ENCODE measurements at regions not wholly inside any gene's neighbourhood (a gene's known extent, or its start where the extent isn't known, plus 50 kb on each side); places are given as distances from the start of the nearest gene placed in this dataset.

DNA sequence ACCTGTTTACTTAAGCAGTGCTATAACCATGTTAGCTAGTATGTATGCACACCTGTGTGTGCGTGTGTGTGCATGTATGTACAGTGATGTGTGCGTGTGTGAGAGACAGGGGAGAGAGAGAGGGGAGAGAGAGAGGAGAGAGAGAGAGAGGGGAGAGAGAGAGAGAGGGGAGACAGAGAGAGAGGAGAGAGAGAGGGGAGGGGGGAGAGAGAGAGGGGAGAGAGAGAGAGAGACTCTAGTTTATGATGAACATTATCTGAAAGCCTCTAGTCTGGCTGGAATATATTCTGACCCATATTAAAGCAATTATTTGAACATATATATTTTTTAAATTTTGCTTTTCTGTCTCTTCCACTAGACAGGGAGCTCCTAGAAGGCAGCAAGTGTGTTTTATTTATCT lies 117.5 kb upstream of the CPEB4 start:
- TF ChIP-seq ATF3 (IDR thresholded peaks at IDR 0.05) (no peak), RAD21 (IDR thresholded peaks at IDR 0.05) (no peak), FOXA1 (IDR thresholded peaks at IDR 0.05) (no peak), HNF4G (IDR thresholded peaks at IDR 0.05) (no peak)
- TF ChIP-seq, protein P1, sequence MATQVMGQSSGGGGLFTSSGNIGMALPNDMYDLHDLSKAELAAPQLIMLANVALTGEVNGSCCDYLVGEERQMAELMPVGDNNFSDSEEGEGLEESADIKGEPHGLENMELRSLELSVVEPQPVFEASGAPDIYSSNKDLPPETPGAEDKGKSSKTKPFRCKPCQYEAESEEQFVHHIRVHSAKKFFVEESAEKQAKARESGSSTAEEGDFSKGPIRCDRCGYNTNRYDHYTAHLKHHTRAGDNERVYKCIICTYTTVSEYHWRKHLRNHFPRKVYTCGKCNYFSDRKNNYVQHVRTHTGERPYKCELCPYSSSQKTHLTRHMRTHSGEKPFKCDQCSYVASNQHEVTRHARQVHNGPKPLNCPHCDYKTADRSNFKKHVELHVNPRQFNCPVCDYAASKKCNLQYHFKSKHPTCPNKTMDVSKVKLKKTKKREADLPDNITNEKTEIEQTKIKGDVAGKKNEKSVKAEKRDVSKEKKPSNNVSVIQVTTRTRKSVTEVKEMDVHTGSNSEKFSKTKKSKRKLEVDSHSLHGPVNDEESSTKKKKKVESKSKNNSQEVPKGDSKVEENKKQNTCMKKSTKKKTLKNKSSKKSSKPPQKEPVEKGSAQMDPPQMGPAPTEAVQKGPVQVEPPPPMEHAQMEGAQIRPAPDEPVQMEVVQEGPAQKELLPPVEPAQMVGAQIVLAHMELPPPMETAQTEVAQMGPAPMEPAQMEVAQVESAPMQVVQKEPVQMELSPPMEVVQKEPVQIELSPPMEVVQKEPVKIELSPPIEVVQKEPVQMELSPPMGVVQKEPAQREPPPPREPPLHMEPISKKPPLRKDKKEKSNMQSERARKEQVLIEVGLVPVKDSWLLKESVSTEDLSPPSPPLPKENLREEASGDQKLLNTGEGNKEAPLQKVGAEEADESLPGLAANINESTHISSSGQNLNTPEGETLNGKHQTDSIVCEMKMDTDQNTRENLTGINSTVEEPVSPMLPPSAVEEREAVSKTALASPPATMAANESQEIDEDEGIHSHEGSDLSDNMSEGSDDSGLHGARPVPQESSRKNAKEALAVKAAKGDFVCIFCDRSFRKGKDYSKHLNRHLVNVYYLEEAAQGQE (IDR thresholded peaks at IDR 0.05), result no peak
- H3K4me1 ChIP-seq (ENCODE audit: control insufficient read depth in 4 of 4, insufficient read depth in 4 of 4, low read length in 3 of 4), result peaks cover 20 to 52% (median 38%) of the 10 kb centered on the region in 4 donors
- no peak overlapping the region for H3K4me3 ChIP-seq (ENCODE audit: low read depth in 1 of 3, low read length in 3 of 3)
- H3K27me3 ChIP-seq (ENCODE audit: control insufficient read depth in 4 of 4, insufficient read depth in 4 of 4, low read length in 3 of 4), result no peaks in the 10 kb centered on the region
- peak overlapping the region in 1 of 2 donors; percentile 62 for H3K27ac ChIP-seq (ENCODE audit: low read depth in 1 of 2, low read length in 2 of 2)
- 98% methylated on average over 2 of the region's 2 CpGs for WGBS
- DNase-seq (ENCODE audit: low spot score), result no peak
- H3K9ac ChIP-seq (ENCODE audit: low read depth in 1 of 2, low read length in 2 of 2), result peak overlapping the region in 1 of 2 donors; percentile 10
- no peaks in the 10 kb centered on the region for H3K9me3 ChIP-seq (ENCODE audit: control insufficient read depth in 4 of 4, low read length in 3 of 4)
- no peaks in the 10 kb centered on the region for H3K36me3 ChIP-seq (ENCODE audit: control insufficient read depth in 4 of 4, insufficient read depth in 3 of 4, low read depth in 1 of 4, low read length in 3 of 4)

- H3K27me3 ChIP-seq (ENCODE audit: control insufficient read depth in 4 of 4, insufficient read depth in 4 of 4, low read length in 3 of 4), result no peaks in the 10 kb centered on the region
- H3K4me1 ChIP-seq (ENCODE audit: control insufficient read depth in 4 of 4, insufficient read depth in 4 of 4, low read length in 3 of 4), result peaks cover 20 to 46% (median 35%) of the 10 kb centered on the region in 4 donors
- no peaks in the 10 kb centered on the region for H3K9me3 ChIP-seq (ENCODE audit: control insufficient read depth in 4 of 4, low read length in 3 of 4)
- H3K4me3 ChIP-seq (ENCODE audit: low read depth in 1 of 3, low read length in 3 of 3), result no peak overlapping the region
- TF ChIP-seq, protein P2, sequence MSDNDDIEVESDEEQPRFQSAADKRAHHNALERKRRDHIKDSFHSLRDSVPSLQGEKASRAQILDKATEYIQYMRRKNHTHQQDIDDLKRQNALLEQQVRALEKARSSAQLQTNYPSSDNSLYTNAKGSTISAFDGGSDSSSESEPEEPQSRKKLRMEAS (IDR thresholded peaks at IDR 0.05), result peak; percentile 81
- TF ChIP-seq CTCF (IDR thresholded peaks at IDR 0.05; ENCODE audit: low read depth, low read length, missing input control) (no peak), RXRA (IDR thresholded peaks at IDR 0.05) (peak; percentile 85 to 97), GABPA (IDR thresholded peaks at IDR 0.05 in 1 of 2, conservative IDR thresholded peaks at IDR 0.05 in 1 of 2) (peak in 1 of 2 donors; percentile 47), YY1 (IDR thresholded peaks at IDR 0.05) (peak; percentile 71), FOXA2 (IDR thresholded peaks at IDR 0.05) (peak; percentile 93), ATF3 (IDR thresholded peaks at IDR 0.05) (no peak), TAF1 (conservative IDR thresholded peaks at IDR 0.05) (no peak), HNF4A (conservative IDR thresholded peaks at IDR 0.05) (peak; percentile 96 to 97), JUND (IDR thresholded peaks at IDR 0.05) (peak; percentile 25 to 78), HNF4G (IDR thresholded peaks at IDR 0.05) (peak; percentile 81), FOXA1 (IDR thresholded peaks at IDR 0.05) (peak; percentile 92), NR2F2 (IDR thresholded peaks at IDR 0.05) (no peak), SP1 (IDR thresholded peaks at IDR 0.05) (peak; percentile 96), RAD21 (IDR thresholded peaks at IDR 0.05) (peak; percentile 57 to 62), EGR1 (IDR thresholded peaks at IDR 0.05; ENCODE audit: low read depth in 2 of 2) (peak; percentile 83 to 96)
- TF ChIP-seq, protein P3, sequence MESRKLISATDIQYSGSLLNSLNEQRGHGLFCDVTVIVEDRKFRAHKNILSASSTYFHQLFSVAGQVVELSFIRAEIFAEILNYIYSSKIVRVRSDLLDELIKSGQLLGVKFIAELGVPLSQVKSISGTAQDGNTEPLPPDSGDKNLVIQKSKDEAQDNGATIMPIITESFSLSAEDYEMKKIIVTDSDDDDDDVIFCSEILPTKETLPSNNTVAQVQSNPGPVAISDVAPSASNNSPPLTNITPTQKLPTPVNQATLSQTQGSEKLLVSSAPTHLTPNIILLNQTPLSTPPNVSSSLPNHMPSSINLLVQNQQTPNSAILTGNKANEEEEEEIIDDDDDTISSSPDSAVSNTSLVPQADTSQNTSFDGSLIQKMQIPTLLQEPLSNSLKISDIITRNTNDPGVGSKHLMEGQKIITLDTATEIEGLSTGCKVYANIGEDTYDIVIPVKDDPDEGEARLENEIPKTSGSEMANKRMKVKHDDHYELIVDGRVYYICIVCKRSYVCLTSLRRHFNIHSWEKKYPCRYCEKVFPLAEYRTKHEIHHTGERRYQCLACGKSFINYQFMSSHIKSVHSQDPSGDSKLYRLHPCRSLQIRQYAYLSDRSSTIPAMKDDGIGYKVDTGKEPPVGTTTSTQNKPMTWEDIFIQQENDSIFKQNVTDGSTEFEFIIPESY (IDR thresholded peaks at IDR 0.05), result peak; percentile 75
- TF ChIP-seq, protein P1 (IDR thresholded peaks at IDR 0.05), result no peak
- H3K9ac ChIP-seq (ENCODE audit: low read depth in 1 of 2, low read length in 2 of 2), result peak overlapping the region in 1 of 2 donors; percentile 10
- no peak for DNase-seq (ENCODE audit: low spot score)
- peak overlapping the region; percentile 12 to 62 for H3K27ac ChIP-seq (ENCODE audit: low read depth in 1 of 2, low read length in 2 of 2)
- 32% methylated on average over 24 of the region's 24 CpGs for WGBS
- no peaks in the 10 kb centered on the region for H3K36me3 ChIP-seq (ENCODE audit: control insufficient read depth in 4 of 4, insufficient read depth in 3 of 4, low read depth in 1 of 4, low read length in 3 of 4)
Measured at GRCh38 chr5:173771121-173771724, 116.9 kb upstream of the CPEB4 start.

Data from liver (tissue), 8 donors.